ENCODE measurements at regions not wholly inside any gene's neighbourhood (a gene's known extent, or its start where the extent isn't known, plus 50 kb on each side); places are given as distances from the start of the nearest gene placed in this dataset.

DNA sequence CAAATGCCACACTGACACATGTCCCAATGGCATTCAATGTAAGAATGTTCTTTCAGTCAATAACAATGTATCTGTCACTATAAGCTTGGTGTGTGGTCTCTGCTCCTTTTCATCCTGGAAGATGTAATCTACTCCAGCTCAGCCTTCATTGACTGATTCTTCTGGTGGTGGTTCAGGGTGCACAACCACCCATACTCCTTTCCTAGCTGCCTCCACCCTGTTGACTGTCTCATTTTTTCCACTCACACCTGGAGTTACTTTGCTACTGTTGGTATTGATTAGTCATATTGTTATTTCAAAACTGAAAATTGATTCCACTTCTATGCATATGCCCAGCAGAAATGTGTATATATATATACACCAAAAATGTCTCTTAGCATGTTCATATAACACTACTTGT lies 140.5 kb downstream of the ASB9 start:
- no peak for TF ChIP-seq CTCF (IDR thresholded peaks at IDR 0.05)
- no peak for TF ChIP-seq POLR2A (IDR thresholded peaks at IDR 0.05)
